CD4-positive, alpha-beta T cell treated with Interleukin-10 for 1 hour (primary cell): ENCODE measurements at regions not wholly inside any gene's neighbourhood (a gene's known extent, or its start where the extent isn't known, plus 50 kb on each side); places are given as distances from the start of the nearest gene placed in this dataset.
"Not testable (repeated sequence)": the region's sequence is repeated elsewhere in the genome, so short reads cannot be mapped to it uniquely, and the experiment has no call there.

Source experiments
- DNase-seq: peaks from one replicate; pipeline ENCODE4 v3.0.0-alpha.2; 2020

GRCh38 chr1:227508431-227508830 is 54.9 kb upstream of the ZNF678 start:
- DNase-seq, result no peak

DNA sequence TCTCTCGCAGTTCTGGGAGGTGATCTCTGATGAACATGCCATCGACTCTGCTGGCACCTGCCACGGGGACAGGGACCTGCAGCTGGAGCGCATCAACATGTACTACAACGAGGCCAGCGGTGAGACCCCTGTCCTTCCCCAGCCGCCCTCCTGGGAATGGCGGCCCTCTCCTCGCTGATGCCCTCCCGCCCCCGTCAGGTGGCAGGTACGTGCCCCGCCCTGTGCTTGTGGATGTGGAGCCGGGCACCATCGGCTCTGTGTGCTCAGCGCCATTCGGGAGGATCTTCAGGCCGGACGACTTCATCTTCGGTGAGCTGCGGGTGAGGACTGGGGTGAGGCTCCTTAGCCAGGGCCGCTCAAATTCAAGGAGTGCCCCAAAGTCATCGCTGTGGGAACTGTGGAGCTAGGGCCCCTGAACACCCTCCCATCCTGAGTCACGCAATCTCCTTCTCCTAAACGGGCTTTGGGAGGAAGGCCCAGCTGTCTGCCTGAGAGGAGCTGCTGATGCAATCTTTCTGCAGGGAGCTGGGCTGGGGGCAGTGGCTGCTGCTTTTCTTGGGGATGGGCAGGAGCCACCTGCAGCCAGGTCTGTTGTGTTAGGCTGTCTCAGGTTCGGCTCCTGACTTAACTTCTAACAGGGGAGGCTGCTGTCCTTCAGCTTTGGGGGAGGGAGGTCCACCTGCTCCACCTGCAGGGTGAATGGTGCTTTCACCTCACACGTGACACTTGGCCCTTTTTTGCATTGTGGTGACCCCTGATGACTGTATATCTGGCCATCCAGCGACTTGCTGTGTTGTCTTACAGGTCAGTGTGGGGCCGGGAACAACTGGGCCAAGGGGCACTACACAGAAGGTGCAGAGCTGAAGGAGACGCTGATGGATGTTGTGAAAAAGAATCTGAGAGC is 56.6 kb upstream of the ZNF678 start:
- not testable (repeated sequence) for DNase-seq

- DNase-seq, result not testable (repeated sequence)
These were observed 67.3 kb upstream of the ZNF678 start for GRCh38 chr1:227496045-227496444.

DNA sequence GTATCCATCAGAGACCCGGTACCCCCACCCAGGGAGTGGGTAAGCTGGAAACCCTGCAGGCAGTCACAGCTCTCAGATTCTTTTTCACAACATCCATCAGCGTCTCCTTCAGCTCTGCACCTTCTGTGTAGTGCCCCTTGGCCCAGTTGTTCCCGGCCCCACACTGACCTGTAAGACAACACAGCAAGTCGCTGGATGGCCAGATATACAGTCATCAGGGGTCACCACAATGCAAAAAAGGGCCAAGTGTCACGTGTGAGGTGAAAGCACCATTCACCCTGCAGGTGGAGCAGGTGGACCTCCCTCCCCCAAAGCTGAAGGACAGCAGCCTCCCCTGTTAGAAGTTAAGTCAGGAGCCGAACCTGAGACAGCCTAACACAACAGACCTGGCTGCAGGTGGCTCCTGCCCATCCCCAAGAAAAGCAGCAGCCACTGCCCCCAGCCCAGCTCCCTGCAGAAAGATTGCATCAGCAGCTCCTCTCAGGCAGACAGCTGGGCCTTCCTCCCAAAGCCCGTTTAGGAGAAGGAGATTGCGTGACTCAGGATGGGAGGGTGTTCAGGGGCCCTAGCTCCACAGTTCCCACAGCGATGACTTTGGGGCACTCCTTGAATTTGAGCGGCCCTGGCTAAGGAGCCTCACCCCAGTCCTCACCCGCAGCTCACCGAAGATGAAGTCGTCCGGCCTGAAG is 69.3 kb upstream of the ZNF678 start:
- not testable (repeated sequence) for DNase-seq

DNA sequence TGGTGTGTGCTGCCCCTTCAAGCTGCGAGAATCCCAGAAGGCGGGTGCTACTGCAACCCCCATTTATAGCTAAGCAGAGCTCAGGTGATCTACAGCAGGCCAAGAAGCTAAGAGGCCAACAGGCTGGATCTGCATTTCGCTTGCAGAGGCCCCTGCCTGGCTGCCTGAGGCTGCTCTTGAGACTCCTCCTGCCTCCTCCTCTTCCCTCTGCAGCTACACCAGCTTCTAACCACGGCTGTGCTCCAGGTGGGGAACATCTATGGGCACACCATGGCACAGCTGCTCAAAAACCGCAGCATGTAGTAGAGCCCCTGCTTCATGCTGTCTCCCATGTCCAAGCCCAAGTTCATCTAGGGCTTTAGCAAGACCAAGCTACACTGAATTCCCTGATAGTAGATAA is 72.9 kb upstream of the ZNF678 start:
- no peak for DNase-seq

DNA sequence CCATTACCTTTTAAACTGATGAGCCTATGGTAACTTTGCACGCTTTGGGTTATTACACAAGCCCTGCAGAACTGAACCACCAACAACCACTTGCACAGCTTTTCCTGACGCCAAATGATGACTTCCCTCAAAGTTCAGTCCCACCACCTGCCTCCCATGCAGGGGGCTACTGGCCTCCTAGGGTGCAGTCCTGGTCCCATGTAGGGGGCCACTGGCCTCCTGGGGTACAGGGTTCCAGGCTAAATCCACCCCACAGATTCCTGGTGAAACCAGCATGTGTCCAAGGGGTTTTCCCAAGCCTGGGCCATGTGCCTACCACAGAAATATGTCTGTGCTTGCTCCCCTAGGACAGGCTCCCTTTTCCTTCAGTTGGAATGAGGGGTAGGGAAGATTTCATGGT is 73.4 kb upstream of the ZNF678 start:
- DNase-seq, result no peak

GRCh38 chr1:227489572-227489971 is 73.8 kb upstream of the ZNF678 start:
- no peak for DNase-seq

DNA sequence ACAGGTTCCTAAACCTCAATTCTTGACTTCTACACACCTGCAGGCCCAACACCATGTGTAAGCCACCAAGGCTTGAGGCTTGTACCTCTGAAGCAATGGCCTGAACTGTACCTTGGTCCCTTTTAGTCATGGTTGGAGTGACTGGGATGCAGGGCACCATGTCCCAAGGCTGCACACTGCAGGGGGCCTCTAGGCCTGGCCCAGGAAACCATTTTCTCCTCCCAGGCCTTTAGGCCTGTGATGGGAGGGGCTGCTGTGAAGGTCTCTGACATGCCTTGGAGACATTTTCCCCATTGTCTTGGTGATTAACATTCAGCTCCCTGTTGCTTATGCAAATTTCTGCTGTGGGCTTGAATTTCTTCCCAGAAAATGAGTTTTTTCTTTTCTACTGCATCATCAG is 75.8 kb upstream of the ZNF678 start:
- DNase-seq, result no peak

GRCh38 chr1:227486559-227486958 is 76.8 kb upstream of the ZNF678 start:
- DNase-seq, result no peak

DNA sequence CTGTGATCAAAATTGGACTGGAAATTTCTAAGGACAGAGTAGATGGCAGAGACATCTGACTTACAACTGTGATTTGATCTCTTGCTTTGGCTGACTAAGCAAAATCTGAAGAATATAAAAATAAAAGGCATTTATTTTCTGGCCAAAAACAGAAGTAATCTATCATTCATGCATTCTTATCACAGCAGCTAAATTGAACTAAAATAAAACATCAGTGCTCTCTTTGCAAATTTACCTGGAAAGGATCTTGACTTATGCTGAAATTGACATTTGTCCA is 81.4 kb upstream of the ZNF678 start:
- DNase-seq, result no peak

DNA sequence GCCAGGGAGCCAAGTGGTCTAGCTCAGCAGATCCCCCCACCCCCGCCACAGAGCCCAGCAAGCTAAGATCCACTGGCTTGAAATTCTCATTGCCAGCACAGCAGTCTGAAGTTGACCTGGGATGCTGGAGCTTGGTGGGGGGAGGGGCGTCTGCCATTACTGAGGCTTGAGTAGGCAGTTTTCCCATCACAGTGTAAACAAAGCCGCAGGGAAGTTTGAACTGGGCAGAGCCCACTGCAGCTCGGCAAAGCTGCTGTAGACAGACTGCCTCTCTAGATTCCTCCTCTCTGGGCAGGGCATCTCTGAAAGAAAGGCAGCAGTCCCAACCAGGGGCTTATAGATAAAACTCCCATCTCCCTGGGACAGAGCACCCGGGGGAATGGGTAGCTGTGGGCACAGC is 89.3 kb upstream of the ZNF678 start:
- not testable (repeated sequence) for DNase-seq

DNA sequence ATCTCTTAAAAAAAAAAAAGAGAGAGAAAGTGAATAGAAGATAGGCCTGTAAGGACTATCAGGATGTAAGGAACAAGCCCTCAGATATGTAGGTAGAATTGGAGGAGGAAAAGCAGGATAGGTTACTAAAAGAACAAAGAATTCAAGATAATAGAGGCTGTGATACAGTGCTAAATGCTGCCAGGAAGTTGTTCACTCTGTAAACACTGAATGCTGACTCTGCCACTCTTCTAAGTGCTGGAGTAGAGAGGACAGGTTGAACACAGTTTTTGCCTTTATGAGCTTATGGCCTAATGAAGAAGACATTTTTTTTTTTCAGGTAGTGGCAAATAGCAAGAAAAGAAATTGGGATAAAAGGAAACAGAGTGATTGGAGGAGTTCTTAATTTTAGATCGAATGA is 90.6 kb upstream of the ZNF678 start:
- no peak for DNase-seq

DNA sequence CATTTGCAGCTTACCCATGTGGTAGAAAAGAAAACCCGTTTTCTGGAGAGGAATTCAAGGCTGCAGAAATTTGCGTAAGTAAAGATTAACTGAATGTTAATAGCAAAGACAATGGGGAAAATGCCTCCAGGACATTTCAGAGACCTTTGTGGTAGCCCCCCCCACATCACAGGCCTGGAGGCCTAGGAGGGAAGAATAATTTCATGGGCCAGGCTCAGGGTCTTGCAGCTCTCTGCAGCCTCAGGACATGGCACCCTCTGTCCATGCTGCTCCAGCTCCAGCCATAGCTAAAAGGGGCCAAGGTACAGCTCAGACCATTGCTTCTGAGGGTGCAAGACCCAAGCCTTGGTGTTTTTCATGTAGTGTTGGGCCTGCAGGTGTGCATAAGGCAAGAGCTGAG is 92.7 kb upstream of the ZNF678 start:
- no peak for DNase-seq

DNA sequence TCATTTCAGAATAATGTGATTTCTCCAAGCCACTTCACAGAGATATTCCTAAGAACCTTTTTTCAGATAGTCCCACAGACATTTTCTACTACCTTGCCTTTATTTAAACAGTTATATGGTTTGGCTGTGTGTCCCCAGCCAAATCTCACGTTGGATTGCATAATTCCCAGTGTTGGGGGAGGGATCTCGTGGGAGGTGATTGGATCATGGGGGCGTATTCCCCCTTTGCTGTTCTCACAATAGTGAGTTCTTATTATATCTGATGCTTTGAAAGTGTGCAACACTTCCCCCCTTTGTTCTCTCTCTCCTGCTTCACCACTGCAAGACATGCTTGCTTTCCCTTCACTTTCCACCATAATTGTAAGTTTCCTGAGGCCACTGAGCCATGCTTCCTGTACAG is 93.6 kb upstream of the ZNF678 start:
- no peak for DNase-seq

DNA sequence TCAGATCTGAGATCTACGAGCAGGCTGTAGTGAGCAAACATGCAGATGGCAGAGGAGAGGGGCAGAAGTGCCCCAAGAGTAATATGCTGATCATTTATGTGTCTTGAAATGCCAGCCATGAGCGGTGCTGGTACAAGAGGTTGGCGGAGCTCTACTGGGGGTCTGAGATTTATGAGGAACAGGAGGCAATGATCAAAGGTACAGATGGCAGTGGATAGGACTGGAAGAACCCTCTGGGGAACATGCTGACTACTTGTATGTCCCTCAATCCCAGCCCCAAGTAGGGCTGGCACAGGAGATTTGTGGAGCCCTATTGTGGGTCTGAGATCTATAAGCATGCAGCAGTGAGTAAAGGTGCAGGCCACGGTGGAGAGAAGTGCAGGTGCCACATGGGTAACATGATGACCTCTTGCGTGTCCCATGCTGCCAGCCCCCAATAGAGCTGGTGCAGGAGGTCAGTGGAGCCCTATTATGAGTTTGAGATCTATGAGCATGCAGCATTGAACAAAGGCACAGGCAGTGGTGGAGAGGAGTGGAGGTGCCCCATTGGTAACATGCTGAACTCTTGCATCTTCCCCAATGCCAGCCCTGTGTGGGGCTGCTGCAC is 97.2 kb upstream of the ZNF678 start:
- DNase-seq, result no peak

- no peak for DNase-seq
These were observed 98.1 kb upstream of the ZNF678 start for GRCh38 chr1:227465256-227465655.

DNA sequence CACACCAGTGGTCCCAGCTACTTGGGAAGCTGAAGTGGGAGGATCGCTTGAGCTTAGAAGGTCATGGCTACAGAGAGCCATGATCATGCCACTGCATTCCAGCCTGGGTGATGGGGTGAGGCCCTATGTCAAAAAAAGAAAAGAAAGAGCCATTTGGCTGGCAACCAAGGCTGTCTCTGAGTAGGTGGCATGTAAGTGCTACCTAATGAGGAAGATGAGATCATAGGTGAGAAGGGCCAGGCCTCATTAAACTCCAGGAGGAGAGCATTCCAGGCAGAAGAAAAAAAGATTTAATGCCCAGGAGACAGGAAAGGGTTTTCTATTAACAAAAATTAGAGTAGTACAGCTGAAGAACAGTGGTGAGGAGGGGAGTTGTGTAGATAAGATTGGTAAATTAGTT is 103.4 kb upstream of the ZNF678 start:
- DNase-seq, result no peak

- DNase-seq, result no peak
These were observed 104.0 kb upstream of the ZNF678 start for GRCh38 chr1:227459326-227459841.

DNA sequence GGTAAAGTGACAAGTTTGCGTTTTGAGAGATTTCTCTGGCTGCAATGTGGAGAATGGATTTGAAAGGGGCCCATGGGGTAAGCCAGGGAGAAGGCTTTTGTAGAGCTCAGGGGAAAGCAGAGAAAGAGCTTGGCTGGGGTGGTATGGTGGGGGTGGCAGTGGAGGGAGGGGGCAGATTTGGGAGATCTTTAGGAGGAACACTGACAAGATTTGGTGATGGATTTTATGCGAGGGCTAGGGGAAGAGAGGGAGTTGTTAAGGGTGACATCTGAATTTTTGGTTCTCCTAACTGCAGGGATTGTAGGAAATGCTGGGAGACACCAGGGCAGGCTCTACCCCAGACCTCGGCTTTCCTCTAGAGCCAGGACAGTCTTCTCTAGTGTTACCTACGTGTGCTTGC is 108.7 kb upstream of the ZNF678 start:
- DNase-seq, result no peak

GRCh38 chr1:227453631-227454355 is 109.6 kb upstream of the ZNF678 start:
- no peak for DNase-seq

GRCh38 chr1:227451954-227452353 is 111.4 kb upstream of the ZNF678 start:
- DNase-seq, result no peak

DNA sequence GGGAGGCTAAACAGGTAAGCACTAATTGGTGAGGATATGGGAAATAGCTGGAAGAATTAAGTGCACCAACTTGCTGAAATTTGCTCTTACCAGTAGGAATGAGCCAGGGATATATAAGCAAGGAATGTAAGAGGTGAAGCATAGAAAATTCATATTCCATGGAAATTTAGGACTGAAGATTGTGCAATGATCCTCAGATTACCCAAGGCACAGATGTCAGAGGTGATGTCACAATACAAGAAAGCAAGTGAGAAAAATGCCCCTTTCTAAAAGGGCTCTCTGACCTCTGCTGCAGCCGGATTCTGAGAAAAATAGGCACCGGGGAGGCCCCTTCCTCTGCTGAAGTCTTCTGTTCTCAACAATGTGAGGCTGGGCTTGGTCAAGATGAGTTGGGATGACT is 112.3 kb upstream of the ZNF678 start:
- no peak for DNase-seq

DNA sequence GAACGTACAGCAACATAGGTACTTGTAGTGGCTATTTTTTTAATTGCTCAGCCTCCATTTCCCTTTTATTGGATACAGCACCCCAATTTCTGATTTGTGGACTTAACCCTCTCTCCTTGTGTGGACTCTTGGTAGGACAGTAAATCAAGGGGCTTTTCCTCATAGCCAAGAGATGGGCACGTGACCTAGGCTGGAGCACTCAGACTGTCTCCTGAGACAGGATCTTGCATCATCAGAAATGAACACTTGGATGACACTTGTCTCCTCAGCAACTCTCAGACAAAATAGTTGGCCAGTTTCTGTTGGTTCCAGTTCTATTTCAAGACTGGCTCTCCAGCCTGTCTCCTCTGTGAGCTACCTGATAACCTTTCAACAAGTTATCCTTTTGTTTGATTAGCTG is 112.9 kb upstream of the ZNF678 start:
- no peak for DNase-seq
